Chondrocyte (in vitro differentiated cells): ENCODE measurements at regions not wholly inside any gene's neighbourhood (a gene's known extent, or its start where the extent isn't known, plus 50 kb on each side); places are given as distances from the start of the nearest gene placed in this dataset.
A peak's percentile ranks its signal among the peaks of the same experiment; 100 is the strongest.

Experiments used
- DNase-seq: peaks from one replicate; pipeline ENCODE4 v3.0.0; 2021; ENCODE audit warnings: mixed read lengths, low spot score
- H3K27ac Mint-ChIP-seq: one replicate; pipeline ENCODE4 v1.8.0; 2021; ENCODE audit warnings: mild to moderate bottlenecking, moderate library complexity, mixed read lengths; ENCODE audit not compliant: unreplicated experiment
- H3K27me3 Mint-ChIP-seq: 2 replicates; pipeline ENCODE4 v1.8.0; 2021; ENCODE audit warnings: low read depth, mixed read lengths
- H3K36me3 Mint-ChIP-seq: 2 replicates; pipeline ENCODE4 v1.8.0; 2021; ENCODE audit warnings: low read depth, mixed read lengths
- H3K4me1 Mint-ChIP-seq: 2 replicates; pipeline ENCODE4 v1.8.0; 2021; ENCODE audit warnings: low read depth, mild to moderate bottlenecking, mixed read lengths
- H3K4me3 Mint-ChIP-seq: one replicate; pipeline ENCODE4 v1.8.0; 2021; ENCODE audit warnings: mild to moderate bottlenecking, moderate library complexity, mixed read lengths; ENCODE audit not compliant: unreplicated experiment
- H3K9me3 Mint-ChIP-seq: 2 replicates; pipeline ENCODE4 v1.8.0; 2021; ENCODE audit warnings: low read depth, mixed read lengths
- CTCF ChIP-seq: fragments of 200-600 bp; sonication (generic); IDR thresholded peaks from 2 replicates; pipeline ENCODE4 v1.5.0; 2021; ENCODE audit warnings: antibody characterized with exemption, mild to moderate bottlenecking, moderate library complexity

DNA sequence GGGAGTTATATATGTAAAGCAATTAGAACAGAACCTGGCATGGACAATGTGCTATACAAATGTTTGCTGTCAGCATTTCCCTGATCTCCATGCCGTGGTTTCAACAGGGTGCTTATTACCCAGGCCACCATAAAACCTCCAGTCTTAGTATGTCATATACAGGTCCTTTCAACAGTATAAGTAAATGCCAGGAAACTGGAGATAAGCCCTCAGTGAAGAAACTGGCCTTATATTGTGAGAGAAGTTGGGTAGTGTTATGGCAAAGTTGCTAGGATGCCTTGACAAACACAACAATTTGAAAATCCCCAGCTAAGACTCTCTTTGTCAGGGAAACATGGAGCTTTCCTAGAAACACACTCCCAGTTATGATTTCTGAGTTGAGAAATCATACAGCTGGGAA, 850.2 kb upstream of the ADAMTS5 start:
- no peak overlapping the region for H3K4me3 Mint-ChIP-seq
- peaks cover 23% of the 10 kb centered on the region for H3K4me1 Mint-ChIP-seq
- no peaks in the 10 kb centered on the region for H3K27me3 Mint-ChIP-seq
- no peak for DNase-seq
- H3K27ac Mint-ChIP-seq, result no peak overlapping the region
- H3K9me3 Mint-ChIP-seq, result no peaks in the 10 kb centered on the region
- no peak for TF ChIP-seq CTCF
- H3K36me3 Mint-ChIP-seq, result no peaks in the 10 kb centered on the region

DNA sequence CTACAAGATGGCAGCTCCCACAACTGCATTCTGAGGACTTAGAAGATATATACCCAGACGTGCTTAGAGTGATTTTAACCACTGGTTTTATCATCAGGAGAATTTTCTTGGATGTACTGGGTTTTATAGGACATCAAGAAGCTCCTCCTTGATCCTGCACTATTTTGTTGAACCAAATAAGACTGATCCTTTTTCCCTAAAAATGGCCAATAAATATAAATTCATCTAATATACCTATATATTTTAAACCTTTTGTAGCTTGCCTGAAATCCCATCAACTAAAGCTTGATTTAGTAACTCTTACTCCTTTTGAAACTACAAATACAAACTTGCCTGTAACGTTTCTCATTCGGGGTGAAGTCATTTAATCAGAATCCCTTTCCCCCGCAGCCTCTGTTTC, 849.4 kb upstream of the ADAMTS5 start:
- no peak for TF ChIP-seq CTCF
- Mint-ChIP-seq H3K4me3 (no peak overlapping the region), H3K4me1 (peaks cover 23% of the 10 kb centered on the region), H3K9me3 (no peaks in the 10 kb centered on the region), H3K27ac (no peak overlapping the region), H3K36me3 (no peaks in the 10 kb centered on the region), H3K27me3 (no peaks in the 10 kb centered on the region)
- DNase-seq, result no peak

- peaks cover 2% of the 10 kb centered on the region for H3K9me3 Mint-ChIP-seq
- H3K4me1 Mint-ChIP-seq, result peaks cover 19% of the 10 kb centered on the region
- H3K4me3 Mint-ChIP-seq, result no peak overlapping the region
- H3K36me3 Mint-ChIP-seq, result no peaks in the 10 kb centered on the region
- no peak for TF ChIP-seq CTCF
- DNase-seq, result no peak
- H3K27ac Mint-ChIP-seq, result no peak overlapping the region
- H3K27me3 Mint-ChIP-seq, result no peaks in the 10 kb centered on the region
These were observed 847.3 kb upstream of the ADAMTS5 start for GRCh38 chr21:27814226-27814625.

DNA sequence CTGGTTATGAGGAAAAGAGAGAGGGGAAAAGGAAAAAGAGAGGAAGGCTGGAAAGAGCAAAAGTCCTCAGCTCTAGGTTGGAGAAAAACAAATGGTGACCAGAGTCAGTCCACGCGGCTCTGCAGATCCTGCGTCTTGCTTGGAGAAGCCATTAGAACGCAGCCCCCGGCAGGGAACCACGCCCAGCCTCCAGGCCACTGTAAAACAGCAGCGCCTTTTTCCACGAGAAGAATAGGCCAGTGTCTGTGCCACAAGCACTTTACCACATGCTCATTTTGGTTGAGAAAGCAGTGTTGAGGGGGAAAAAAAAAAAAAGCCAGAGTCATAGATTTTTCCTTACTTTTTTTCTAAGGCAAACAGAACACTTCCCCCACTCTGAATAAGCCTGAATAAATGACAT, 846.9 kb upstream of the ADAMTS5 start:
- Mint-ChIP-seq H3K27me3 (no peaks in the 10 kb centered on the region), H3K4me1 (peaks cover 16% of the 10 kb centered on the region), H3K9me3 (peaks cover 2% of the 10 kb centered on the region), H3K4me3 (peak overlapping the region; percentile 43), H3K27ac (peak overlapping the region; percentile 2), H3K36me3 (no peaks in the 10 kb centered on the region)
- peak; percentile 56 for DNase-seq
- no peak for TF ChIP-seq CTCF

DNA sequence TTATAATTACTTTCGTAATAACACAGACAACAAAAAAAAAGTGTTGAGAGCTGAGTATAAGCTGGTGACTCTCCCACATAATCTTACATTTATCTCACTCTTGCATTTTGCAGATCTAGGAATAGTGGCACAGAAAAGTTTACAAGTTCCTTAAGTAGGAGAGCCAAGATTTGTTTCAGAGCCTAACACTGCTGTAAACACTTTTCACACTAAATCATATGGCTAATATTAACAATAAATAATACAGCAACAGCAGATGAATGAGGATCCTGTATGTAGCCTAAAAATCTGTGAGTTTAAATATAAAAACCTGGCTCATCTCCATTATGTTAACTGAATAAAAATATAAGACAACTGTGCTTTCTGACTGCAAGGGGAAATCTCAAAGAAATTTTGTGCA, 846.5 kb upstream of the ADAMTS5 start:
- no peak for DNase-seq
- peaks cover 12% of the 10 kb centered on the region for H3K4me1 Mint-ChIP-seq
- H3K4me3 Mint-ChIP-seq, result peak overlapping the region; percentile 43
- peak overlapping the region; percentile 2 for H3K27ac Mint-ChIP-seq
- TF ChIP-seq CTCF, result no peak
- no peaks in the 10 kb centered on the region for H3K36me3 Mint-ChIP-seq
- peaks cover 2% of the 10 kb centered on the region for H3K9me3 Mint-ChIP-seq
- no peaks in the 10 kb centered on the region for H3K27me3 Mint-ChIP-seq
